ENCODE measurements at regions not wholly inside any gene's neighbourhood (a gene's known extent, or its start where the extent isn't known, plus 50 kb on each side); places are given as distances from the start of the nearest gene placed in this dataset.

GRCh38 chr4:123077330-123077729, 154.9 kb upstream of the NUDT6 start:
- CTCF ChIA-PET, result no interaction called here
- H2AFZ ChIP-seq (ENCODE audit: low read depth), result no peak overlapping the region
- no peaks in the 10 kb centered on the region for H3F3A ChIP-seq (replicated peaks; ENCODE audit: insufficient read depth)
- H3K79me2 ChIP-seq (ENCODE audit: insufficient read depth), result no peaks in the 10 kb centered on the region
- no peak for DNase-seq
- H3K36me3 ChIP-seq (replicated peaks in 1 of 2; ENCODE audit: control insufficient read depth in 1 of 2, insufficient read depth in 2 of 2, low read length in 1 of 2), result peaks cover 7 to 10% of the 10 kb centered on the region in 2 experiments
- H4K20me1 ChIP-seq (ENCODE audit: insufficient read depth), result no peaks in the 10 kb centered on the region
- H3K4me3 ChIP-seq (ENCODE audit: low read depth in 2 of 2, low read length in 1 of 2), result no peak overlapping the region
- H3K9me3 ChIP-seq, result no peaks in the 10 kb centered on the region
- no peaks in the 10 kb centered on the region for H3K9me2 ChIP-seq
- no peaks in the 10 kb centered on the region for H3K4me1 ChIP-seq (ENCODE audit: control insufficient read depth in 1 of 2, insufficient read depth in 2 of 2, low read depth in 1 of 2, low read length in 1 of 2)
- H3K27me3 ChIP-seq (ENCODE audit: insufficient read depth), result no peaks in the 10 kb centered on the region
- 89% methylated on average over 2 of the region's 2 CpGs for WGBS (ENCODE audit: low lambda C conversion rate)
- no peak overlapping the region for H3K27ac ChIP-seq (ENCODE audit: low read depth in 2 of 2, low read length in 1 of 2)
- POLR2A ChIA-PET, result no interaction called here
- no peak overlapping the region for H3K4me2 ChIP-seq
- no peak overlapping the region for H3K9ac ChIP-seq
- TF ChIP-seq GABPA (IDR thresholded peaks at IDR 0.05; ENCODE audit: low read depth) (no peak), ZBTB33 (IDR thresholded peaks at IDR 0.05; ENCODE audit: borderline replicate concordance, low read depth) (no peak), FOSL2 (IDR thresholded peaks at IDR 0.05; ENCODE audit: borderline replicate concordance, low read depth) (no peak), ELF1 (IDR thresholded peaks at IDR 0.05) (no peak), IRF3 (IDR thresholded peaks at IDR 0.05; ENCODE audit: low read depth, low read length) (no peak), NFIC (IDR thresholded peaks at IDR 0.05; ENCODE audit: borderline replicate concordance) (no peak), YY1 (IDR thresholded peaks at IDR 0.05; ENCODE audit: low read depth) (no peak), PBX3 (IDR thresholded peaks at IDR 0.05) (no peak), TCF12 (IDR thresholded peaks at IDR 0.05) (no peak), EZH2phosphoT487 (IDR thresholded peaks at IDR 0.05; ENCODE audit: borderline replicate concordance, low read depth) (no peak), FOXJ3 (CRISPR knock-in tag; IDR thresholded peaks at IDR 0.05) (no peak), RCOR1 (IDR thresholded peaks at IDR 0.05; ENCODE audit: low read length) (no peak), GATA2 (CRISPR knock-in tag; IDR thresholded peaks at IDR 0.05) (no peak), SIN3A (IDR thresholded peaks at IDR 0.05; ENCODE audit: borderline replicate concordance, low read depth, low read length) (no peak), MAX (IDR thresholded peaks at IDR 0.05; ENCODE audit: low read depth) (no peak)

GRCh38 chr4:123081971-123082370, 159.6 kb upstream of the NUDT6 start:
- WGBS (ENCODE audit: low lambda C conversion rate), result 94% methylated on average over 3 of the region's 3 CpGs
- H3K4me1 ChIP-seq (ENCODE audit: control insufficient read depth in 1 of 2, insufficient read depth in 2 of 2, low read depth in 1 of 2, low read length in 1 of 2), result no peaks in the 10 kb centered on the region
- no peaks in the 10 kb centered on the region for H3K9me2 ChIP-seq
- H3F3A ChIP-seq (replicated peaks; ENCODE audit: insufficient read depth), result no peaks in the 10 kb centered on the region
- no peaks in the 10 kb centered on the region for H4K20me1 ChIP-seq (ENCODE audit: insufficient read depth)
- ChIA-PET CTCF (interaction anchor here (0.8 to 1.2 kb wide), 2 partner anchors 9 to 12 kb away, joined by 3 to 4 read pairs; no protein-coding TSS in a partner anchor), POLR2A (no interaction called here)
- peaks cover 7% of the 10 kb centered on the region; the same call in 1 of the 2 replicates for H3K79me2 ChIP-seq (ENCODE audit: insufficient read depth)
- peaks cover 7 to 20% of the 10 kb centered on the region in 2 experiments for H3K36me3 ChIP-seq (replicated peaks in 1 of 2; ENCODE audit: control insufficient read depth in 1 of 2, insufficient read depth in 2 of 2, low read length in 1 of 2)
- H3K27ac ChIP-seq (ENCODE audit: low read depth in 2 of 2, low read length in 1 of 2), result no peak overlapping the region
- TF ChIP-seq NRF1 (IDR thresholded peaks at IDR 0.05; ENCODE audit: low read depth, low read length) (no peak), RCOR1 (IDR thresholded peaks at IDR 0.05; ENCODE audit: low read length) (no peak), FOXM1 (IDR thresholded peaks at IDR 0.05; ENCODE audit: low read depth) (no peak), EP300 (IDR thresholded peaks at IDR 0.05; ENCODE audit: borderline replicate concordance in 1 of 2, low read depth in 1 of 2, low read length in 1 of 2) (no peak), FOXJ3 (CRISPR knock-in tag; IDR thresholded peaks at IDR 0.05) (no peak), TEAD4 (IDR thresholded peaks at IDR 0.05; ENCODE audit: borderline replicate concordance, insufficient read depth) (no peak), MEF2A (IDR thresholded peaks at IDR 0.05; ENCODE audit: borderline replicate concordance, low read depth) (no peak), JUND (IDR thresholded peaks at IDR 0.05) (no peak), YY1 (IDR thresholded peaks at IDR 0.05; ENCODE audit: low read depth) (no peak), GABPA (IDR thresholded peaks at IDR 0.05; ENCODE audit: low read depth) (no peak), POLR2AphosphoS5 (IDR thresholded peaks at IDR 0.05; ENCODE audit: low read depth, low read length) (no peak), GATA2 (CRISPR knock-in tag; IDR thresholded peaks at IDR 0.05) (no peak), IRF3 (IDR thresholded peaks at IDR 0.05; ENCODE audit: low read depth, low read length) (no peak), EZH2phosphoT487 (IDR thresholded peaks at IDR 0.05; ENCODE audit: borderline replicate concordance, low read depth) (no peak)
- DNase-seq, result no peak
- H3K4me2 ChIP-seq, result no peak overlapping the region
- H2AFZ ChIP-seq (ENCODE audit: low read depth), result no peak overlapping the region
- no peaks in the 10 kb centered on the region for H3K27me3 ChIP-seq (ENCODE audit: insufficient read depth)
- H3K9me3 ChIP-seq, result 0 out of 2 replicates have a peak, but pooled peaks cover 10% of the 10 kb centered on the region
- no peak overlapping the region for H3K9ac ChIP-seq
- H3K4me3 ChIP-seq (ENCODE audit: low read depth in 2 of 2, low read length in 1 of 2), result no peak overlapping the region

All from SK-N-SH (cell line).